ENCODE measurements at regions not wholly inside any gene's neighbourhood (a gene's known extent, or its start where the extent isn't known, plus 50 kb on each side); places are given as distances from the start of the nearest gene placed in this dataset.

DNA sequence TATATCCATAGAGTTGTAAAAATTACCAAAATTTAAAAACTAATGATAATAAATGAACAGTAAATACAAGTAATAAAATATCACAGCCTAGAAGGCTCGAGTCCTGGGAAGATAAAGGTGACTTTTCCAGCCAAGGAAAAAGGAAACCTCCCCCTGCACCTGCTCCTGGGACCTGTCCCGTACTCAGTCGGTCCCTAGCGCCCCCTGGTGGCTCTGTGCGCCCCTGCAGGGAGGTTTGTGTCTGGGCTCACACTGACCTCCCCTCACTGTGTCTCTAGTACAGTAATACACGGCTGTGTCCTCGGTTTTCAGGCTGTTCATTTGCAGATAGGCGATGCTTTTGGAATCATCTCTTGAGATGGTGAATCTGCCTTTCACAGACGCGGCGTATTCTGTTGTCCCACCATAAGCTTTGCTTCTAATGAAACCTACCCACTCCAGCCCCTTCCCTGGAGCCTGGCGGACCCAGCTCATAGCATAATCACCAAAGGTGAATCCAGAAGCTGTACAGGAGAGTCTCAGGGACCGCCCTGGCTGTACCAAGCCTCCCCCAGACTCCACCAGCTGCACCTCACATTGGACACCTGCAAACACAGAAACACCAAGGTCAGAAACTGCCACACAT lies 1030.4 kb downstream of the TMEM121 start:
- TF ChIP-seq EZH2 (IDR thresholded peaks at IDR 0.05; ENCODE audit: insufficient read depth, poor library complexity, severe bottlenecking) (no peak), EZH2phosphoT487 (IDR thresholded peaks at IDR 0.05; ENCODE audit: insufficient read depth, low read depth) (no peak)
